ENCODE measurements at regions not wholly inside any gene's neighbourhood (a gene's known extent, or its start where the extent isn't known, plus 50 kb on each side); places are given as distances from the start of the nearest gene placed in this dataset.

DNA sequence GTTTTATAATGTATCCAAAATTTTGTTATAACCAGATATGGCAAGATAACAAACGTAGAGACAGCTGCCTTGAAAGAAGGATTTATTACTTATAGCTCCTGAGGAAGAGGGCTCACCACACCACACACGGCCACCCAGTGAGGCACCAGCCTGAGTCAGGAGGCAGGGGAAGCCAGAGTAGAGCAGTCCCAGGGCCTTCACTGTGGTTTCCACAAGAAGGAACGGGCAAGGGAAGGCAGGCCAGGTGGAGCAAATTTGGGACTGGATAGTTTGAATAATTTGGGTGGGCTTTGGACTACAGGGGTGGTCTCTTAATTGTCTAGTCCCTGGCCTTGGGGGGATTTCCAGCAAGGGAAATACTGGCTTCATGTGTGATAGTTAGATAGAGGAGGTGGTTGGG, 72.5 kb downstream of the RRAGC start:
- CTCF ChIA-PET = no interaction called here
- H3K36me3 Mint-ChIP-seq (ENCODE audit: low read depth) = no peaks in the 10 kb centered on the region
- no peak for DNase-seq
- H3K9me3 Mint-ChIP-seq (ENCODE audit: insufficient read depth) = no peaks in the 10 kb centered on the region
- ATAC-seq = no peak
- POLR2A ChIA-PET = no interaction called here
- H3K27ac Mint-ChIP-seq = no peak overlapping the region
- no peaks in the 10 kb centered on the region for H3K4me1 Mint-ChIP-seq (ENCODE audit: low read depth)
- H3K4me3 Mint-ChIP-seq = no peak overlapping the region
- H3K27me3 Mint-ChIP-seq (ENCODE audit: low read depth) = peaks cover 51% of the 10 kb centered on the region

DNA sequence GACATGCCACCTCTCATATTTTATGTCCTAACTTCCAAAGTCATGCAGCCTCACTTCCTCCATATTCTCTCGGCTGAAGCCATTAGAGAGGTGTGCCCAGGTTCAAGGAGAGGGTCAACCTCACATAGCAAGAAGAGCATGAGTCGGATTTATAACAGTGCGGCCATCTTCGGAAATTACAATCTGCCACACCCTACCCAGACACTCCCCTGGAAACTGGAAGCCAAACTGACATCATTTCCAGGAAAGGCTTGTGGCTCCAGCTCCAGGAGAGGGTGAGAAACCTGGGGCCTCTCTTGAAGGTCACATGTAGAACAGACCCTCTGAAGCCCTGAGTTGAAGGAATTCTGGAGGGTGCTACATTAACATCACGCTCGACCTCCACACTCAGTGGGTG, 73.5 kb downstream of the RRAGC start:
- H3K9me3 Mint-ChIP-seq (ENCODE audit: insufficient read depth) = no peaks in the 10 kb centered on the region
- ChIA-PET POLR2A (no interaction called here), CTCF (no interaction called here)
- H3K4me3 Mint-ChIP-seq = no peak overlapping the region
- H3K27ac Mint-ChIP-seq = no peak overlapping the region
- H3K36me3 Mint-ChIP-seq (ENCODE audit: low read depth) = no peaks in the 10 kb centered on the region
- no peaks in the 10 kb centered on the region for H3K4me1 Mint-ChIP-seq (ENCODE audit: low read depth)
- ATAC-seq (no peak), DNase-seq (no peak)
- peaks cover 54% of the 10 kb centered on the region for H3K27me3 Mint-ChIP-seq (ENCODE audit: low read depth)

DNA sequence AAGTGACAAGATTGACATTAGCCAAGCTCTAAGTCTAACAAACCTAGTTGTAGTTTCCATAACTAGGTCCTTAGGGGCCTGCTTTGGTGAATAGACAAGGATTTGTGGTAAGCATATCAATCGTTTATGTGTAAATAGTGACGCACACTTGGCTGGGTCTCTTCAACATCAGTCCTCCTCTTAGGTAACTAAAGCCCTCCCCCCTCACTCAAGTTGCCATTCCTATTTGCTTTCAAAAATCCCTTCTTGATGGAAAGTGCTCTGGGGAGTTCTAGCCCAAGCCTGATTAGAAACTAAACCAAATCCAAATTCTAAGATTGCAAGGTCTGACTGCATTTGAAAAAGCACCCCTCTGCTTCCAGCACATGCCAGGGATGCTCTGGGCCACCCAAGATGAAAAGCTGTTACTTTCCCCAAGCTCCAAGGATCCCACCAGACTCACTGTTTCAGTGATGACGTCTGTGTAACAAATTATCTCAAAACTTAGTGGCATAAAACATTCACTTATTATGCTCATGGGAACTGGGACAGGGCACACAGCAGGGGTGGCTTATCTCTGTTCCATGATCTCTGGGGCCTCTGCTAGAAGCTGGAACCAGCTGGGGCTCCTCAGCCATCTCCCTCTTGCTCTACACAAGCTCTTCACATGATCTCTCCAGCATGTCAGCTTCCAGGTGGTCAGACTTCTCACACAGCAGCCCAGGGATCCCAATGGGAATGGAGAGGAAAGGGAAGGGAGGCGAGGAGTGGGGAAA, 74.1 kb downstream of the RRAGC start:
- H3K4me1 Mint-ChIP-seq (ENCODE audit: low read depth) = no peaks in the 10 kb centered on the region
- ChIA-PET CTCF (no interaction called here), POLR2A (no interaction called here)
- H3K36me3 Mint-ChIP-seq (ENCODE audit: low read depth) = no peaks in the 10 kb centered on the region
- no peak overlapping the region for H3K4me3 Mint-ChIP-seq
- DNase-seq = no peak
- H3K27ac Mint-ChIP-seq = no peak overlapping the region
- no peaks in the 10 kb centered on the region for H3K9me3 Mint-ChIP-seq (ENCODE audit: insufficient read depth)
- no peak for ATAC-seq
- peaks cover 51% of the 10 kb centered on the region for H3K27me3 Mint-ChIP-seq (ENCODE audit: low read depth)

DNA sequence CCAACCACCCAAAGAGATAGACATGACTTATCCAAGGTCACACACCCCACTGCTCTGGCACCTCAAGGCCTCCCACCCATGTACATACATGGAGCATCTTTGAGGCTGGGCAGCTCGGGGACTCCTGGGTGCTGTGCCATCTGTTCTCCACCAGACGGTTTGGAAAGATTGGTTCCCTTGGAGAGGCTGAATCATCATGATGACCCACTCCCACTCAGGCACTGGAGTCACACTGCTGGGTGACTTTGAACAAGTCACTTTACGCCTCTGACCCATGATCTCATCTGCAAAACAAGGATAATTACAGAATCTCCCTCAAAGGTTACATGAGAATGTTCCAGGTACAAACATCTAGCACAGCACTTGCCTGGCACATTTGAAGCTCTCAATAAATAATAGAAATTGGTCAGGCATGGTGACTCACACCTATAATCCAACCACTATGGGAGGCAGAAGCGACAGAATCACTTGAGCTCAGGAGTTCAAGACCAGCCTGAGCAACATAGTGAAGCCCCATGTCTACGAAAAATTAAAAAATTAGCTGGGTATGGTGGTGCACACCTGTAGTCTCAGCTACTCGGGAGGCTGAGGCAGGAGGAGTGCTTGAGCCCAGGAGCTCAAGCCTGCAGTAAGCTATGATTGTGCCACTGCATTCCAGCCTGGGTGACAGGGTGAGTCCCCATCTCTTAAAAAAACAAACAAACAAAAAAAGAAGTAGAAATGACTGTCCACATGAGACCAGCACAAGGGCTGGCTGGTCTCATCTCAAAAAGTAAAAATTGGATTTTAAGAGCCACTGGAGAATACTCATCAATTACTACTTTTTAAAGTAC, 74.9 kb downstream of the RRAGC start:
- H3K36me3 Mint-ChIP-seq (ENCODE audit: low read depth) = no peaks in the 10 kb centered on the region
- H3K9me3 Mint-ChIP-seq (ENCODE audit: insufficient read depth) = no peaks in the 10 kb centered on the region
- no peak overlapping the region for H3K4me3 Mint-ChIP-seq
- H3K27ac Mint-ChIP-seq = no peak overlapping the region
- no peaks in the 10 kb centered on the region for H3K4me1 Mint-ChIP-seq (ENCODE audit: low read depth)
- ATAC-seq = no peak
- ChIA-PET POLR2A (no interaction called here), CTCF (no interaction called here)
- DNase-seq = no peak
- H3K27me3 Mint-ChIP-seq (ENCODE audit: low read depth) = peaks cover 44% of the 10 kb centered on the region

DNA sequence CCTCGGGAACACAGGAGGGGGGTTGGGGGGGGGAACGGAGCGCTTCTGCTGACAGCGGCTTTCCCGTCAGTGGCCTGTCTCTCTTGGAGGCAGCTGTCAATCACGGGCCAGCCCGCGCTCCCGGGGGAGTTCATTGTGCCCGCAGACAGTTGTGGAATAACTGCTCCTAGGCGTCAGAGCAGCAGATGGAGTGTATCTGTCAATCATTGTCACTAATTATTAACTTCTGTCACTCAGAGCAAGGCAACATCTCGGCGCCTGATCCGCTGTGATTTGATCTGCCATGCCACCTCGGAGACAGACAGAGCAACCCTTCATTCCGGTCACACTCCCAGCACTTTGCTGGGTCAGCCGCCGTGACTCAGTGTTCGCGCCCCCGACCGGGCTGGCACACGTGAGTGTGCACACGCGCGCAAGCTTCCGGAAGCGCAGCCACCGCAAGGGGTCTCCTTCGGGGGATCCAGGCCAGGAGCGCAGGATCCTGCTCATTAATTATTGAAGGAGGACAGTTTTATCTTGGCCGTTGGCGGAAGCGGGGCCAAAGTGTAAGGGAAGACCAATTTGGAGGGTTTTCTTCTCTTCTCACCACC, 75.8 kb downstream of the RRAGC start:
- ATAC-seq (no peak), DNase-seq (no peak)
- no peak overlapping the region for H3K4me3 Mint-ChIP-seq
- no peaks in the 10 kb centered on the region for H3K9me3 Mint-ChIP-seq (ENCODE audit: insufficient read depth)
- POLR2A ChIA-PET = no interaction called here
- H3K4me1 Mint-ChIP-seq (ENCODE audit: low read depth) = no peaks in the 10 kb centered on the region
- H3K27me3 Mint-ChIP-seq (ENCODE audit: low read depth) = peaks cover 38% of the 10 kb centered on the region
- H3K27ac Mint-ChIP-seq = no peak overlapping the region
- no peaks in the 10 kb centered on the region for H3K36me3 Mint-ChIP-seq (ENCODE audit: low read depth)
- CTCF ChIA-PET = no interaction called here

GRCh38 chr1:38781872-38782617, 77.5 kb downstream of the RRAGC start:
- H3K4me1 Mint-ChIP-seq (ENCODE audit: low read depth) = no peaks in the 10 kb centered on the region
- H3K27ac Mint-ChIP-seq = no peak overlapping the region
- DNase-seq (no peak), ATAC-seq (no peak)
- H3K4me3 Mint-ChIP-seq = no peak overlapping the region
- peaks cover 30% of the 10 kb centered on the region for H3K27me3 Mint-ChIP-seq (ENCODE audit: low read depth)
- ChIA-PET CTCF (no interaction called here), POLR2A (no interaction called here)
- no peaks in the 10 kb centered on the region for H3K9me3 Mint-ChIP-seq (ENCODE audit: insufficient read depth)
- no peaks in the 10 kb centered on the region for H3K36me3 Mint-ChIP-seq (ENCODE audit: low read depth)

DNA sequence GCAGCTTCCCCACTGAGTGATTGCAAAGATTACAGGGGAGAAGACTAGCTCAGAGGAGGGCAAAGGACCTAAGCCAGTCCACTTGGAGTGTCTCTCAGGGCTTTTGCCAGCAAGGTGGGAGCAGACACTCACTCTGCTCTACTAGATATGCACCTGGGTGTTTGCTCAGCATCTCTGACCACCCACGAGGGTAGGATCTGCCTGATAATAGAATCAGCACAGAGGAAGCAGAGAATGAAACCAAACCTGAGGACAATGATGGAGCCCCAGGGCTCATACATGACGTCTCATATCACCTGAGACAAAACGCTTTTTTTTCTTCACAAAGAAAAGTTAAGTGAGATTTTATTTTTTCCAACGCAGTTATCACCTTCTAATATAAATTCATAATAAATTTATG, 79.4 kb downstream of the RRAGC start:
- DNase-seq (no peak), ATAC-seq (no peak)
- ChIA-PET CTCF (no interaction called here), POLR2A (no interaction called here)
- Mint-ChIP-seq H3K27ac (no peak overlapping the region), H3K27me3 (ENCODE audit: low read depth) (peaks cover 25% of the 10 kb centered on the region), H3K4me1 (ENCODE audit: low read depth) (no peaks in the 10 kb centered on the region), H3K9me3 (ENCODE audit: insufficient read depth) (no peaks in the 10 kb centered on the region), H3K36me3 (ENCODE audit: low read depth) (no peaks in the 10 kb centered on the region), H3K4me3 (no peak overlapping the region)

DNA sequence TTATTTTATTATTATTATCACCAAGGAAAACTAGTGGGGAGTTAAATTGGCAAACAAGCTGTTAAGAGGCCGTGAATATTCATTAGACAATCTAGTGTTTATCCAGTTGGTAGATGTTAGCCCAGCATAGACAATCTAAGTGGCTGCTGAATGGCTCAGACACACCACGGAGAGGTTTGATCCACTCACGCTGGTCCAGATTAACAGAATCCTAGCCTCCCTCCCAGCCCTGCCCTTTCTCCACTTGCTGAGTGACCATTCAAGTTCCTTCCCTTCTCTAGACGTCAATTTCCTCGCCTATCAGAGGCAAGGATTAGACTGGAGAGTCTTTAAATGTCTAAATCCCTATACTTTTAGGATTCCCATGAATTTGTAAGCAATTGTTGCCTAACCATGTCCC, 80.1 kb downstream of the RRAGC start:
- Mint-ChIP-seq H3K36me3 (ENCODE audit: low read depth) (no peaks in the 10 kb centered on the region), H3K4me3 (no peak overlapping the region), H3K27me3 (ENCODE audit: low read depth) (peaks cover 23% of the 10 kb centered on the region), H3K27ac (no peak overlapping the region), H3K9me3 (ENCODE audit: insufficient read depth) (no peaks in the 10 kb centered on the region), H3K4me1 (ENCODE audit: low read depth) (no peaks in the 10 kb centered on the region)
- DNase-seq = no peak
- CTCF ChIA-PET = no interaction called here
- POLR2A ChIA-PET = no interaction called here
- no peak for ATAC-seq

DNA sequence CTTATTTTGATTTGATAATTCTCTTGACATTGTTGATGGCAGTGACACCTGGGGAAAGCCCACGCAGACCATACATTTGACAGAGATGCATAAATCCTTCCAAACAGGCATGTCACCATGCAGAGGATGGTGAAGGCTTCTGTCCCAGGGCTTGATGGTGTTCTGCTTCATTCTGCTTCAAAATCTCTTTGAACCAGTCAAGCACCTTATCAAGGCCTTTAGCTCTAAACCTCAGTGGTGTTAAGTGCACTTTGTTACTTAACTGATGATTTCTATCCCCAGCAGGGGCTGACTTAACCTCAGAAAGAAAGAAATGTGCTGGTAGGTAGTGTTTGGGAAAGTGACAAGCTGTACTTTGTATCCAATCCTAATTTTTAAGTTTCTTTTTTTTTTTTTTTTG, 81.1 kb downstream of the RRAGC start:
- peaks cover 20% of the 10 kb centered on the region for H3K27me3 Mint-ChIP-seq (ENCODE audit: low read depth)

GRCh38 chr1:38778051-38778450, 81.5 kb downstream of the RRAGC start:
- no peak overlapping the region for H3K4me3 Mint-ChIP-seq
- DNase-seq (no peak), ATAC-seq (no peak)
- no peak overlapping the region for H3K27ac Mint-ChIP-seq
- H3K4me1 Mint-ChIP-seq (ENCODE audit: low read depth) = no peaks in the 10 kb centered on the region
- no peaks in the 10 kb centered on the region for H3K36me3 Mint-ChIP-seq (ENCODE audit: low read depth)
- H3K9me3 Mint-ChIP-seq (ENCODE audit: insufficient read depth) = no peaks in the 10 kb centered on the region
- H3K27me3 Mint-ChIP-seq (ENCODE audit: low read depth) = peaks cover 16% of the 10 kb centered on the region
- POLR2A ChIA-PET = no interaction called here
- CTCF ChIA-PET = no interaction called here

More for the DNA sequence above, 81.1 kb downstream of the RRAGC start:
- Mint-ChIP-seq H3K36me3 (ENCODE audit: low read depth) (no peaks in the 10 kb centered on the region), H3K9me3 (ENCODE audit: insufficient read depth) (no peaks in the 10 kb centered on the region), H3K4me3 (no peak overlapping the region), H3K4me1 (ENCODE audit: low read depth) (no peaks in the 10 kb centered on the region), H3K27ac (no peak overlapping the region)
- DNase-seq (no peak), ATAC-seq (no peak)
- ChIA-PET CTCF (no interaction called here), POLR2A (no interaction called here)

GRCh38 chr1:38777464-38777957, 82.1 kb downstream of the RRAGC start:
- Mint-ChIP-seq H3K27me3 (ENCODE audit: low read depth) (peaks cover 13% of the 10 kb centered on the region), H3K4me3 (no peak overlapping the region), H3K4me1 (ENCODE audit: low read depth) (no peaks in the 10 kb centered on the region), H3K27ac (no peak overlapping the region), H3K36me3 (ENCODE audit: low read depth) (no peaks in the 10 kb centered on the region), H3K9me3 (ENCODE audit: insufficient read depth) (no peaks in the 10 kb centered on the region)
- ChIA-PET CTCF (no interaction called here), POLR2A (no interaction called here)
- no peak for DNase-seq
- ATAC-seq = no peak

DNA sequence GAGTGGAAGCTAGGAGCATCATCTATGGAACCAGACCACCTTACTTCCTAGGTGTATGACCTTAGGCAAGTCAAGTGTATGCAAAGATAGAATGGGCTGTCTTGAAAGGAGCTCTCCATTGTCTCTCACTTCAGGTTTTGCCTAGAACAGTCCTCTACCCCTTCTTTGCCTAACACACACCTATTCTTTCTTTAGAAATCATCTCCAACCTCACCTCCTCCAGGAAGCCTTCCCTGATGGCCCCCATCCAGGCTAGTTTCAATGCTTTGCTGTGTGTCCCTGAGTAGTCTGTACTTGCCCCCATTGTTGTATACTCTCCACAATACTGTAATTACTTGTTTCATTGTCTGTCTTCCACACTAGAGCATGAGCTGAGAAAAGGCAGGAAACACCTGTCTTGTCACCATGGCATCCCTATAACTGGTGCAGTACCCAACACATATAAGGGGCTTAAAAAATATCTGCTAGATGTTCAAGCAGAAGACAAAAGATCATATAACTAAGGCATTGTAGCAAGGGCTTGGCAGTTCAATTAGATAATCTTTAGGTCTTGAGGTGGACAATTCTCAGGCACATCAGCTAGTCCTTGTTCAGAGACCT, 83.0 kb downstream of the RRAGC start:
- CTCF ChIA-PET = no interaction called here
- H3K4me3 Mint-ChIP-seq = no peak overlapping the region
- POLR2A ChIA-PET = no interaction called here
- H3K36me3 Mint-ChIP-seq (ENCODE audit: low read depth) = no peaks in the 10 kb centered on the region
- H3K9me3 Mint-ChIP-seq (ENCODE audit: insufficient read depth) = no peaks in the 10 kb centered on the region
- H3K27me3 Mint-ChIP-seq (ENCODE audit: low read depth) = peaks cover 5% of the 10 kb centered on the region
- ATAC-seq = no peak
- H3K27ac Mint-ChIP-seq = no peak overlapping the region
- H3K4me1 Mint-ChIP-seq (ENCODE audit: low read depth) = no peaks in the 10 kb centered on the region
- no peak for DNase-seq
